ENCODE measurements at regions not wholly inside any gene's neighbourhood (a gene's known extent, or its start where the extent isn't known, plus 50 kb on each side); places are given as distances from the start of the nearest gene placed in this dataset.
"Not testable (repeated sequence)": the region's sequence is repeated elsewhere in the genome, so short reads cannot be mapped to it uniquely, and the experiment has no call there.

GRCh38 chr5:105036814-105037213 is 1474.2 kb upstream of the NUDT12 start:
- TF ChIP-seq CTCF, POLR2A (IDR thresholded peaks at IDR 0.05): not testable (repeated sequence)
